ENCODE measurements at regions not wholly inside any gene's neighbourhood (a gene's known extent, or its start where the extent isn't known, plus 50 kb on each side); places are given as distances from the start of the nearest gene placed in this dataset.

DNA sequence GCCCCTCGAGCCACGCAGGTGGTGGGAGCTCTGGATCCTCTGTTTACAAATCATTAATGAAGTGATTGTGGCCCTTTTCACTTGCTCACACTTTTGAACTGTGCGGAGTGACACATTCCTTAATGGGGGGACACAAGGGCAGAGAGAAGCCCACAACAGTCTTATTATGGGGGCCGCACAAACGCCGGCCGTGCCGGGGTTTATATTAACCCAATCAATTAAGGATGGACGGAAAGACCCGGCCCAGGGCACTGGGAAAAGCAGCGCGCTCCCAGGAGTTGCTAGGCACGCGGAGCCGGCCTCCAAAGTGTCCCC, 634.8 kb downstream of the IRX1 start:
- H3K27ac ChIP-seq (ENCODE audit: insufficient read depth, low read depth, low read length), result no peak overlapping the region
- no peak overlapping the region for H3K4me3 ChIP-seq (replicated peaks in 1 of 3; ENCODE audit: insufficient read depth in 1 of 3, low read depth in 1 of 3, low read length in 3 of 3)
- no peaks in the 10 kb centered on the region for H3K4me1 ChIP-seq (ENCODE audit: control insufficient read depth, extremely low read depth, insufficient read depth, low read length)
- no TSS peak for BruUV-seq (replicated peaks)
- DNase-seq (ENCODE audit: low read depth, low spot score), result no peak
- FAIRE-seq, result no peak
- ChIA-PET CTCF (no interaction called here), POLR2A (no interaction called here)
- dilution Hi-C loops (cut with MboI; ENCODE audit: extremely low pct_ligation_motif_present, low sequenced_read_pairs), result no loop called here
- no peak overlapping the region for H3K9ac ChIP-seq (replicated peaks; ENCODE audit: extremely low read depth, insufficient read depth, low read length)
- H2AFZ ChIP-seq (ENCODE audit: low read depth, low read length), result no peak overlapping the region
- no peaks in the 10 kb centered on the region for H3K27me3 ChIP-seq (ENCODE audit: control insufficient read depth in 2 of 2, insufficient read depth in 2 of 2, low read length in 2 of 2)
- no peaks in the 10 kb centered on the region for H4K20me1 ChIP-seq (replicated peaks; ENCODE audit: control insufficient read depth, extremely low read depth, insufficient read depth, low read length)
- no peaks in the 10 kb centered on the region for H3K79me2 ChIP-seq (ENCODE audit: control insufficient read depth, insufficient read depth, low read length)
- no peak for TF ChIP-seq MYC (IDR thresholded peaks at IDR 0.05; ENCODE audit: low read depth, low read length)
- no peak for TF ChIP-seq GATA2 (IDR thresholded peaks at IDR 0.05; ENCODE audit: insufficient read depth, insufficient read length, low read depth, low read length)
- no peak for TF ChIP-seq FOS (IDR thresholded peaks at IDR 0.05; ENCODE audit: borderline replicate concordance, insufficient read depth, low read length)
- no peak for TF ChIP-seq CTCF (IDR thresholded peaks at IDR 0.05; ENCODE audit: extremely low read depth in 1 of 2, insufficient read depth in 1 of 2, low read depth in 1 of 2, low read length in 2 of 2)
- TF ChIP-seq POLR2AphosphoS5 (IDR thresholded peaks at IDR 0.05; ENCODE audit: insufficient read depth, low read depth, low read length), result no peak
- TF ChIP-seq JUN (IDR thresholded peaks at IDR 0.05; ENCODE audit: borderline replicate concordance, insufficient read depth, insufficient read length, low read depth), result no peak
- no peak for TF ChIP-seq MAX (IDR thresholded peaks at IDR 0.05; ENCODE audit: insufficient read depth, insufficient read length)
- no peak for TF ChIP-seq EZH2 (IDR thresholded peaks at IDR 0.05; ENCODE audit: borderline replicate concordance, low read depth, low read length, severe bottlenecking)
- no peak for TF ChIP-seq POLR2A (IDR thresholded peaks at IDR 0.05; ENCODE audit: low read depth, low read length)
- H3K9me3 ChIP-seq (replicated peaks; ENCODE audit: control insufficient read depth, insufficient read depth, low read length), result peaks cover 2% of the 10 kb centered on the region
- no peak overlapping the region for H3K4me2 ChIP-seq (ENCODE audit: insufficient read depth, low read length)
- no peaks in the 10 kb centered on the region for H3K36me3 ChIP-seq (ENCODE audit: control insufficient read depth in 2 of 2, extremely low read depth in 1 of 2, insufficient read depth in 2 of 2, low read length in 2 of 2)
- H3K9me1 ChIP-seq (replicated peaks; ENCODE audit: control insufficient read depth, extremely low read depth, insufficient read depth, low read length), result no peaks in the 10 kb centered on the region
- intact Hi-C loops (cut with micrococcal nuclease), result no loop called here
